HG02938 (cell line): ENCODE measurements at regions not wholly inside any gene's neighbourhood (a gene's known extent, or its start where the extent isn't known, plus 50 kb on each side); places are given as distances from the start of the nearest gene placed in this dataset.
"Not testable (repeated sequence)": the region's sequence is repeated elsewhere in the genome, so short reads cannot be mapped to it uniquely, and the experiment has no call there.

Source experiments
- ATAC-seq: cut with Tn5 transposase; IDR thresholded peaks from one replicate; pipeline ENCODE4 v1.9.1; 2021; ENCODE audit warnings: mild to moderate bottlenecking, moderate library complexity; ENCODE audit not compliant: unreplicated experiment

- no peak for ATAC-seq
Measured at GRCh38 chr13:50378509-50379044, 363.3 kb downstream of the KCNRG start.

GRCh38 chr13:50379584-50379983 lies 364.3 kb downstream of the KCNRG start:
- ATAC-seq, result no peak

GRCh38 chr13:50380905-50381304 lies 365.7 kb downstream of the KCNRG start:
- no peak for ATAC-seq

- ATAC-seq, result no peak
Measured at GRCh38 chr13:50382511-50382910, 367.3 kb downstream of the KCNRG start.

GRCh38 chr13:50382951-50383350 lies 367.7 kb downstream of the KCNRG start:
- no peak for ATAC-seq

GRCh38 chr13:50384724-50385123 lies 369.5 kb downstream of the KCNRG start:
- ATAC-seq, result no peak

- ATAC-seq, result no peak
Measured at GRCh38 chr13:50386541-50387050, 371.4 kb downstream of the KCNRG start.

GRCh38 chr13:50387051-50387581 lies 371.9 kb downstream of the KCNRG start:
- no peak for ATAC-seq

GRCh38 chr13:50388481-50388880 lies 373.2 kb downstream of the KCNRG start:
- no peak for ATAC-seq

- ATAC-seq, result no peak
Measured at GRCh38 chr13:50389726-50390125, 374.5 kb downstream of the KCNRG start.

GRCh38 chr13:50390503-50391248 lies 375.4 kb downstream of the KCNRG start:
- ATAC-seq, result no peak

GRCh38 chr13:50392977-50393376 lies 377.7 kb downstream of the KCNRG start:
- ATAC-seq, result no peak

GRCh38 chr13:50393628-50394027 lies 378.4 kb downstream of the KCNRG start:
- ATAC-seq, result no peak

- ATAC-seq, result no peak
Measured at GRCh38 chr13:50396001-50396400, 380.8 kb downstream of the KCNRG start.

GRCh38 chr13:50396618-50397017 lies 381.4 kb downstream of the KCNRG start:
- not testable (repeated sequence) for ATAC-seq

GRCh38 chr13:50400035-50400726 lies 384.9 kb downstream of the KCNRG start:
- no peak for ATAC-seq

GRCh38 chr13:50401049-50401505 lies 385.8 kb downstream of the KCNRG start:
- ATAC-seq, result no peak

GRCh38 chr13:50401721-50402465 lies 386.6 kb downstream of the KCNRG start:
- no peak for ATAC-seq

GRCh38 chr13:50403311-50403710 lies 388.1 kb downstream of the KCNRG start:
- ATAC-seq, result no peak

- ATAC-seq, result no peak
Measured at GRCh38 chr13:50404116-50404515, 388.9 kb downstream of the KCNRG start.

GRCh38 chr13:50404769-50405168 lies 389.5 kb downstream of the KCNRG start:
- no peak for ATAC-seq
